HG02970 (cell line): ENCODE measurements at regions not wholly inside any gene's neighbourhood (a gene's known extent, or its start where the extent isn't known, plus 50 kb on each side); places are given as distances from the start of the nearest gene placed in this dataset.

Source experiments
- ATAC-seq: cut with Tn5 transposase; IDR thresholded peaks from one replicate; pipeline ENCODE4 v1.9.1; 2021; ENCODE audit warnings: mild to moderate bottlenecking, moderate library complexity, moderate number of reproducible peaks; ENCODE audit not compliant: unreplicated experiment, low FRiP score

DNA sequence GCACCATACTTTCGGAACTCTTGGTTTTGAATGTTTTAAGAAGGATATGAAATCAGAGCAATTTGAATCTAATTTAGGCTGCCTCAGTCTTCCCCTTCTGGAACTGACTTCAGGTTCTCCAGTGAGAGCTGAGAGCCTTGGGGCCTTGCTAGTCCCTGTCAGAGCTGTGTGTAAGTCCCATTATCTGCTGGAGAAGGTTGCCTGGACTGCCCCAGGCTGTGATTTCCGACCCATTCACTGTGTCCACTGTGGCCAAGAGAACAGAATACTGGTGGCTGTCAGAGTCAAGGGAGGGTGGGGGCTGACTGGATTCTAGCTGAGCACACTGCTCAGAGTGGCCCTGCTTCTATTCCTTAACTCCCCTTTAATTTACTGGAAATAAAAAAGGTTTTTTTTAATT, 278.0 kb downstream of the KCNS3 start:
- ATAC-seq, result no peak

DNA sequence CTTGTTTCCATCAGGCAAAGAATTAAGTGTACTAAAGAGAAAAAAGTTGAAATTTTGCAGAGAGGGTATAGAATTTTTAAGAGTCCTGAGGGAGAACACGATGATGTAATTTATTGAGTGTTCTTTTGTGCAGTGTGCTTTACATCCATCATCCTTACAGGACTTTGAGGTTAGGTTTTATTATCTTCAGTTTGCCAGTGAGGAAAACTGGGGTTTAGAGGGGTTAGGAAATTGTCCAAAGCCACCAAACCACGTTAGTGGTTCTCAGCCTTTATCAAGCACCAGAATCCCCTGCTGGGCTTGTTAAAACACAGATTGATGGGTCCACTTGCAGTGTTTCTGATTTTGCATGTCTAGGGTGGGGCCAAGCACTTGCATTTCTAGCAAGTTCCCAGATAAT, 277.5 kb downstream of the KCNS3 start:
- no peak for ATAC-seq

DNA sequence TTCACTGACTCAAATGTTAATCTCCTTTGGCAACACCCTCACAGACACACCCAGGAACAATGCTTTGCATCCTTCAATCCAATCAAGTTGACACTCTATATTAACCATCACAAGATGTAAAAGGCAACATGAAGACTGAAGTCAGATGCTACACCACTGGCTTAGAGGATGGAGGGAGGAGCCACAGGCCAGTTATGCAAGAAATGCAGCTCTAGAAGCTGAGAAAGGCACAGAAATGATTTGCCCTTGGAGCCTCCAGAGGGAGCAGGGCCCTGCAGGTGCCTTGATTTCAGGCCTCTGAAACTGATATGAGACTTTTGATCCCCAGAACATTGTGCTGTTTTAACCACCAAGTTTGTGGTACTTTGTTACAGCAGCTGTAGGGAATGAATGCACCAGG, 276.3 kb downstream of the KCNS3 start:
- ATAC-seq, result no peak

DNA sequence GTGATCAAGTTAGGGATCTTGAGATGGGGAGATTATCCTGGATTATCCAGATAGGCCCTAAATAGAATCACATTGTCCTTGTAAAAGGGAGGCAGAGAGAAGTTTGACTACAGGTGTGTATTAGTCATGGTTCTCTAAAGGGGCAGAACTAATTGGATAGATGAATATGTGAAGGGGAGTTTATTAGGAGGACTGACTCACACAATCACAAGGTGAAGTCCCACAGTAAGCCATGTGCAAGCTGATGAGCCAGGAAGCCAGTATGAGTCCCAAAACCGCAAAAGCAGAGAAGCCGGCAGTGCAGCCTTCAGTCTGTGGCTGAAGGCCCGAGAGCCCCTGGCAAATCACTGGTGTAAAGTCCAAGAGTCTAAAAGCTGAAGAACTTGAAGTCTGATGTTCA, 275.8 kb downstream of the KCNS3 start:
- ATAC-seq, result no peak

DNA sequence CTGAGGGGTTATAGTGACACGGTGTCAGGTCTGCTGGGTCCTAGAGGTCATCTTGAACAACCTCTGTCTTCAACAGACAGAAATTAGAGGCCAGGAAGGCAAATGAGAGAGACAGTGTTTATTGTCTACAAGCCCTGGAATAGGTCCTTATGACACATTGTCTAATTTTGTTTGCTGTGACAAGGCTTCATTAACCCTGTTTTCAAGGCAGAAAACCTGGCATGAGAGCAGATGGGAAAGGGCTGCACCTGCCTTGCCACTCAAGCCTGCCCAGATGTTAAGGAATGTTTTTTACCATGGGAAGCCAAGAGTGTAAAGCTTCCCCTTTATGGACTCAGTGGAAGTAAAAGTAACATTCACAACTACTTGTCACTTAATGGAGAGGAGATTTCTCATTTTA, 275.3 kb downstream of the KCNS3 start:
- ATAC-seq, result no peak

DNA sequence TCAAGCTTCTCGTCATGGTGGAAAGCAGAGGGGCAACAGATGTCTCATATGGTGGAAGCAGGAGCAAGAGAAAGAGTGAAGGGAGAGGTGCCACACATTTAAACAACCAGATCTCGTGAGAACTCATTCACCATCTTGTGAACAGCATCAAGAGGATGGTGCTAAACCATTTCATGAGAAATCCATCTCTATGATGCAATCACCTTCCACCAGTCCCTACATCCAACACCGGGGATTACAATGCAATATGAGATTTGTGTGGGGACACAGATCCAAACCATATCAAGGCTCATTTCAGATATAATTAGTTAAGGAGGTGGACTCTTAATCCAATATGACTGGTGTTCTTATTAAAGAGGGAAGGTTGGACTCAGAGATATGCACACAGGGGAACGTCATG, 272.8 kb downstream of the KCNS3 start:
- ATAC-seq, result no peak

DNA sequence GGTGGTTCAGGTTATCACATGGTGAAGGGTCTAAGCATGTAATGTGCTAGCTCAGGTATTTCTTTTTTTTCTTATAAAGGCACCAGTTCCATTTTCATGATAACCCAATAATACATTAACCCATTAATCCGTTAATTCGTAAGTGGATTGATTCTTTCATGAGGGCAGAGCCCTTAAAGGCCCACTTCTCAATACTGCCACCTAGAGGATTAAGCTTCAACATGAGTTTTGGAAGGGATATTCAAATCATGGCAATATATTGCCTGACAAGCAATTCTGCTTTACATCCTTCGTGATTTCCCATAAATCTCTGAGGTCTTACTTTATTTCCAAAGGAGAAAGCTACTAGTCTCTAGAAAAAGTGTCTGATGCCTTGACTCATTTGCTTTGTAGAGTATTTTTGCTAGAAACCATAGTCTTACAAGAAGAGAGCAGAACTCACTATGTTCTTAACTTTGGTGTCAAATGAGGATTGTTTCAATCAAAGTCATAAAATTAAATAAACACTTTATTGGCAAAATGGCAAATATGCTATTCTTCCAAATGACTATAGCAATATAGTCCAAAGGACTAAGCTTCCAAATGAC, 271.3 kb downstream of the KCNS3 start:
- no peak for ATAC-seq

DNA sequence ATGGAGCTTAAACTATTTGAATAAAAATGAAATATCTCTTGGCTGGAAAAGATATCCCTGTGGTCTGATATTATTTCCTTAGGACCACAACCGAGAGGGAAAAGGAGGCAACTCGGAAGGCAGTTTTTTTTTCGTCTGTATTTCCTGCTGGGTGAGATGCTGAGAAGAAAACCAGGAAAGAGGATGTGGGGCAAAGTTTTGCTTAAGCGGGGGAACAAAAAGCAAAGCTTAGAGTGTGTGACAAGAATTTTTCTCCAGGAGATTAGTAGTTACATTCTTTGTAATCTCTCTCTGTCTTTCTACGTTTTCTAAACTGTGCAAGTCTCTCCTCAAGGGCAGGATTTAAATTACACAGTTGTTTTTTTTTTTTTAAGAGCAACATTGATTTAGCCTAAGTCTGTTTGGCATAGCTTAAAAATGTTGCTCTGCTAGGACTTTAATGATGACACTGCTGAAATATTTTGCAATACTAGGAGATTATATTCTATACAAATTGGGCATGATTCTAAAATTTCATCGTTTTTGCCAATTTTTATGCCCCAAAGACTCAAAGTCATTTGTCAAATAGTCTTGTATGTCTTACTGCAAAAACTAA, 258.5 kb downstream of the KCNS3 start:
- ATAC-seq, result no peak

DNA sequence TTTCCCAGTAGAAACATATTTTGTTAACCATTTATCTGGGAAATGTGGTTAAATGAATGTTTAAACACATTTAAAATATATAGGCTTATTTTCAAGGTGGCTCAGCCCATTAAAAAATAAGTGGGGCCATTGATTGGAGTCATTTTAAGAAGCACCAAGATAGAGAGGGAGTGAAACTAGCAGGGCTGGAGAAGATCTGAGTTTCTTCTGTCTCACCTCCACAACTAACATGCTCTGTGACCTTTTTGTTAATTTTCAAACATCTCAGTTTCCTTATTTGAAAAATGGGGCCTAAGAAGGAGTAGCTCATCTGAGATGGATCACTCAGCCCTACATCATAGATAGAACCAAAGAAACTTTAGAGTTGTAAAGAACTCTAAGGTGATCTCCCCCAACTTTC, 254.8 kb downstream of the KCNS3 start:
- ATAC-seq, result no peak

DNA sequence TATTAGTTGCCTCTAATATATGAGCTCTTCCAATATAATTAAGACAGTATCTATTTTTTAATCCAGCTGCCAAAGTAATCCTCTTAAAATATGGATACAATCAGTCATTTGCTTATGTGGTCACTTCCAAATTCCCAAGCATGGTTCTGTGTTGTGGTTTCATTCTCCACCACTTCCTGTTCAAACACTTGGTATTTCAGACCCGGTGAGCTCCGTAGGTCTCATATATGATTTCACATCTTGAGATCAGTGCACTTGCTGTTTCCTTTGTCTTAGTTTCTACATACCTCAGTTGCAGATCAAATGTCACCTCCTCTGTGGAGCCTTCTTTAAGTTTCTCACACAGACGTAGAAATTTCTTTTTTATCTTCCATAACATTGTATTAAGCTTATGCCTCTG, 254.2 kb downstream of the KCNS3 start:
- ATAC-seq, result no peak

DNA sequence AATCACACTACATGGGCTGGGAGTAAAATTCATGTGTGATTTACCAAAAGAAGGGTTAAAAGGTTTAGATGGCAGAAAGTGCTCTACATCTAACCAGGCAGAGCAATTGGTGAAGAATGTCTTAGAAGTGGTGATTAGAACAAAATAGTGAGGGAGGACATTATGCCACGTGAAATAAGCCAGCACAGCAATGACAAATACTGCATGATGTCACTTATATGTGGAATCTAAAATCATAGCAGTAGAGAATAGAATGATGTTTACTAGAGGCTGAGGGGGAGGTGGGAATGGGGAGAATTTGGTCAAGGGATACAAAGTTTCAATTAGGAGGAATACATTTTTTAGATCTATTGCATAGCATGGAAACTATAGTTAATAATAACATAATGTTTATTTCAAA, 253.3 kb downstream of the KCNS3 start:
- no peak for ATAC-seq

DNA sequence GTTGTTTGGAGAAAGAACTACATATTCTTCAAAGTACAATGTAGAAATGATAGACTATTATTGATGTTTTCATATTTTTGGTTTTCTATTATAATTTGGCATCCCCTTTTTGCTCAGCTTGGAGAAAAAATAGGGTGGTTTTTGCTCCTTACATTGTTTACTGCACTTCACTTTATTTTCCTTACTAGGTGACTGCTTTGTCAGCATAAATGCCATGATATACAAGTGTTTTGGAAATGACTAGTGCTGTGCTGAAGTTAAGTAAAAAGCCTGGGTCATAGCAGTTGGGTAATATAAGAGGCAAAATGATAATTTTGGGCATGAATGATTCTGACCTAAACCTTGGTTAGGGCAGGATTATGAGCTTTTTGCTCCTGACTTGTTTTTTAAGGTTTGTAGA, 250.9 kb downstream of the KCNS3 start:
- no peak for ATAC-seq

DNA sequence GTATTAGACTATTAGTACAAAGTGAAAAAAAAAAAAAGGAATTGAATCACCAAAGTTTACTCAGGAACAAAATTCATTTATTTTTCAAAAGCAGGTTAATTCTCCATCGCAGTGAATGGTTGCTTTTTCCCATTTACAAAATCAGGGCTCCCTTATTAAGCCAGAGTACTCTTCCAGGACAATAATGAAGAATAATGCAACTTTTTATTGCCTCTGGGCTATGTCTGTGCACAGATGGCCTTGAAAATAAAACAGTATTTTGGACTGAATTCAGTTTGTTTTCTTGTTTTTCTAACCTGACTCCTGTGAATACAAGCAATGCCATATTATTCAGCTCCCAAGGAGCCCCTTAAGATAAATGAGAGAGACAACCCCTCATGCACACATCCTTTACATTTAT, 246.8 kb downstream of the KCNS3 start:
- no peak for ATAC-seq

DNA sequence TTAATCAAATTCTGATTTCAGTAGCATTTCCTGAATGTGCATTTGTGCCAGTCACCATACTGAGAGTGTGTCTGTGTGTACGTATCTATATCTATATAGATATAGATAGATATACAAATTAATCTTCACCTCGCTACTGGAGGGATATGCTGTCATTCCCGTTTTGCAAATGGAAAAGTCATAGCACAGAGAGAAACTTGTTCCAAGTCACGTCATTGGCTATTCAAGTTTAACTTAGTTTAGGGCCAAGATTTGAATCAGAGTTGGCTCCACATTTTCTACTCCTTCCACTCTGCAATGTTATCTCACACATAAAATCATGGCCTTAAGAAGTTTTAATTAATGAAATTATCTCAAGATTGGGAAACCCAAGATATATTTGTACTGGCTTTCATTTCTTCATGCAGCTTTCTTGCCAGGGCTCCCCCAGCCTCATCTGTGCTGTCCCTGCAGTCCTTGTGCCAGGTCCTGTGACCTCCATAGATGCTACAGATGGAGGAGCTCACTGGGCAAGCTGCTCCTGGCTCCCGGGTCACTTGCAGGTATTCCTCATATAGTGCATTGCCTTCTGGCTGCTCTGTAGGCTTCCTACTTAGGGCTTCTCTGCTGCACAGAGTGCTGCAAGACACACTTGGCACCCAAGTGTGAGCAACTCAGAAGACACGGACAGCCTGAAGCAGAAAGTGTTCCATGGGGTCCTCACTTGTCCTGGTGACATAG, 245.8 kb downstream of the KCNS3 start:
- no peak for ATAC-seq

DNA sequence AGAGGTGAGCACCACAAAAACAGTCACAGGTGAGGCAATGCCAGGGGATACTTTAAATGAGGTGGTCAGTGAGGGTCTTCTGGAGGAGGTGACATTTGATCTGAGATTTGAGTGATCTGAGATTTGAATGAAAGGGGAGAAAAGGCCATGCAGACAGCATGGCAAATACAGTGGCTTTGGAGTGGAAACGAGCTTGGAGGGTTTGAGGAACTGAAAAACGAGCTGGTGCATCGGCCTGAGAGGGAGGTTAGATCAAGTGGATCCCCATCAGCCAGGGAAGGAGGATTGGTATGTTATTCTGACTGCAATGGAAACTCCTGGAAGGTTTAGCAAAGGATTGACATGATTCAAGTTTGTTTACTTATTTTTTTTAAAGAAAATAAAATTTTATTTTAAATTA, 245.1 kb downstream of the KCNS3 start:
- no peak for ATAC-seq

DNA sequence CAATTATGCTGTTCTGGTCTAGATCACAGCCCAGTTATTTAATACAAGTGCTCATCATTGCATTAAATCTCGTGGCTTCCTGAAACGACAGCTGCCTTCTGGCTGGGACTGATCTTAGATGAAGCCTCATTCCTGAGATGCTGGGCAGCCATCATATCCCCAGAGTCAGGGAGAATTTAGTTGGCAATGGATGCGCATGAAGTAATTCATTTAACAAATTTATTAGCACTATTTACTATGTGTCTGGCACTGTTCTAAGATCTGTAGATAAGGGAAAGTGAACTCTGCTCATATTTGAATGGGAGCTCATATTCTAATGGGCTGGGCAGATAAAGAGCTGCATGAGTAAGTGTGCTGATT, 244.7 kb downstream of the KCNS3 start:
- ATAC-seq, result no peak

DNA sequence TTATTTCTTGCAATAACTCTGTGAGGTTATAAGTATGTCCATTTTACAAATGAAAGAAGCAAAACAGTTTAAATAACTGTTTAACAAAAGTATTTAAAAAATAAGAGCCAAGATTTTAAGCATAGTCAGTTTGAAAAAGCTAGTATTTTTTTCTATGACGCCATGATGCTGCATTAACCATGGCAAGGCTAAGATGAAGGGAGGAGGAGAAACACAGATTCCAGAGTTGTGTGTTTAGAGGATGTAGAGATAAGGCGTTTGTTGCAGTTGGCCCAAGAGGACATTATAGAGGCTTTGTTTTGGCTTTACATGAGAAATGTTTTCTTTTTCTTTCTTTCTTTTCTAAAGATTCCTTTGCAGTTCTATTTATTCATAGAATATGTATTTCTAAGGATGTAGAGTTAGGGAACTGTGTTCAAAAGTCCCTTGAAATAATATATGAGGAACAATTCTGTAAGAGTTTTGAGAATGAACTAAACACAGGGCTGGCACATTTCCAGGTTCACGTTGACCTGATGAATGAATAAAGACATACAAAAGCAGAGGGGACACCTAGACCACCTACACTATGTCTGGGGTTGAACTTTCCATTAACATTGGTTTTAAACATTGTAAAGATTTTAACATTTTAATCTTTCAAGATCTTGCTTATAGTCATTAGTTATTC, 244.2 kb downstream of the KCNS3 start:
- ATAC-seq, result no peak

DNA sequence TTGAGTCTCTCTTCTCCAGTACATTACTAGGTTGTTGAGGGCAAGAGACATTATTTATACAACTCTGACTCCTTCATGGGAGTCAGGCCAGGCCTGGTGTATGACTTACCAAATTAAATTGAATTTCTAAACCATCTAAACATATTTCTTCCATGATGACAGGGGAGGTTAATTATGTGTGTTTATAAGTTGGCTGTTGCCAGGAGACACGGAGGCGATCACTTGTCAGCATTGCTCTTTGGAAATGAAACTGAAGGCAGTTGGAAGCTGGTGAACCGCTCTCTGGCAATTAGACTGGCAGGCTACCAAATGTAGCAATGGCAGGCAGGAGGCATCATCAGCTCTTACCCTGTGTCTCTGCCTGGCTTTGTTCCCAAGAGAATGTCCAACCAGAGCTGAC, 241.4 kb downstream of the KCNS3 start:
- no peak for ATAC-seq

DNA sequence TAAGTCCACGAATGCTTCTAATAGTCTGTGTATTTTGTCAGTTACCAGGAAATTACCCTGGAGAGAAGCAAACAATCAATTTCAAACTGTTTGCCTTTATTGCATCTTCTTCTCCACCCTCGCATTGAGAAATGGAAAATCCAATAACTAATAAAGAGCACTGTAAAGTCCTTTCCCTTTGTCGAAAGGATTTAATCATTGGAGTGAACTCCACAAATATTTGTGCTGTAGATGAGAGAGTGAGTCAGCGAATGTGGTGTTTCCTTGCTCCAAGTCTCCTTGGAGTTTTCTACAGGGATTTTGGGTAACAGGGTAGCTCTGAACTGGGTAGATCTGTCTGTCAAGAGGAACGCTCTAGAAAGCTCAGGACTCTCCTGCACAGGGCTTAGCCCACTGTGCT, 240.2 kb downstream of the KCNS3 start:
- ATAC-seq, result no peak

DNA sequence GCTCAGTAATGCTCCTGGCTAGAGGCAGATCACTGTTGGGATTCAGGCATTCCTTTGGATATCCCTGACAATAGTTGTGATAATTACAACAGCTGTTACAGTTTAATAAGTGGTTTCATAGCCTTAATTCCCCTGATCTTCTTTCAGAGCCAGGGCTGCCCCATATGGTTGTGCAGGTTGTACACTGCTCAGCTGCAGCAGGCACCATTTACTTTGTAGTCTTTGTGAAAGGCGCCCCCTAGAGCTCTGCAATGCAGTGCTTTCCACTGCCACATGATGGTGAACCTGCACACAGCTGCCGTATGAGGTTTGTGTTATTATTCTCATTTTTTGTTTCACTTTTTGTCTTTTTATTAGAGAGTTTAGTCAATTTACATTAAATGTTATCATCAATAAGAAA, 239.1 kb downstream of the KCNS3 start:
- ATAC-seq, result peak; percentile 77

DNA sequence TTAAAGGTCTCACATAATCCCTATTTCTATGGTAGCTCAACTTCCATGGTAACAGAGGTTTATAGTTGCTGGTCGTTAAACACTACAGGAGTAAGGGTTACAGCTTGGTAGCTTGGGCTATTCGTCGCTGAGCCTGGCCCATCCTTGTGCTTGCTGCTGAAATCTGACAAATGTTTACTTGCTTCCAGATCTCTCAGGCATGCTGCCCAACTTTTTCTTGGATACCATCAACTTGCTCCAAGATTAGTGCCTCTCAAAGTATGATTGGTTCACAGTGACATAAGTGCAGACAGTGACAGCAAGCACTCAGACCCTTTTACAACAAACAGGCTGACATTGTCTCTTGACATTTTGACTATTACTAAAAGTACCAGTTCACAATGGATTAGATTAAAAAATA, 231.8 kb downstream of the KCNS3 start:
- no peak for ATAC-seq

DNA sequence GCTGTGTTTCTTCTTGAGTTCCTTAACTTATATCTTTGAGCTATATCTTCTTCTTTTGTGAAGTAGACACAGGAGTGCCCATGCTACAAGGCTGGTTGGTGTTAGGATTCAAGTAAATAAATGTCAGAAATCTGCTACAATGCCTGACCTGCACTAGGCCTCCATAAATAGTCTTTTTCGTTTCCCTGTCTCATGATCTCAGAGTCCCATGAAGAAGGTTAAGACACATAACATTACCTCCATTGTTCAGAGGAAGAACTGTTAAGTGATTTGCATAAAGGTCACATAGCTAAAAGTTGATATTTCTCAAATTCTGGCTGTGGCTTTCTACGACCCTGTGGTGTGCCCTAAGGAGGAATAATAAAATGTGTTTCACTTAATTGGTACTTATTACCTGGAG, 228.4 kb downstream of the KCNS3 start:
- ATAC-seq, result no peak
